ENCODE measurements at regions not wholly inside any gene's neighbourhood (a gene's known extent, or its start where the extent isn't known, plus 50 kb on each side); places are given as distances from the start of the nearest gene placed in this dataset.
"Not testable (repeated sequence)": the region's sequence is repeated elsewhere in the genome, so short reads cannot be mapped to it uniquely, and the experiment has no call there.

DNA sequence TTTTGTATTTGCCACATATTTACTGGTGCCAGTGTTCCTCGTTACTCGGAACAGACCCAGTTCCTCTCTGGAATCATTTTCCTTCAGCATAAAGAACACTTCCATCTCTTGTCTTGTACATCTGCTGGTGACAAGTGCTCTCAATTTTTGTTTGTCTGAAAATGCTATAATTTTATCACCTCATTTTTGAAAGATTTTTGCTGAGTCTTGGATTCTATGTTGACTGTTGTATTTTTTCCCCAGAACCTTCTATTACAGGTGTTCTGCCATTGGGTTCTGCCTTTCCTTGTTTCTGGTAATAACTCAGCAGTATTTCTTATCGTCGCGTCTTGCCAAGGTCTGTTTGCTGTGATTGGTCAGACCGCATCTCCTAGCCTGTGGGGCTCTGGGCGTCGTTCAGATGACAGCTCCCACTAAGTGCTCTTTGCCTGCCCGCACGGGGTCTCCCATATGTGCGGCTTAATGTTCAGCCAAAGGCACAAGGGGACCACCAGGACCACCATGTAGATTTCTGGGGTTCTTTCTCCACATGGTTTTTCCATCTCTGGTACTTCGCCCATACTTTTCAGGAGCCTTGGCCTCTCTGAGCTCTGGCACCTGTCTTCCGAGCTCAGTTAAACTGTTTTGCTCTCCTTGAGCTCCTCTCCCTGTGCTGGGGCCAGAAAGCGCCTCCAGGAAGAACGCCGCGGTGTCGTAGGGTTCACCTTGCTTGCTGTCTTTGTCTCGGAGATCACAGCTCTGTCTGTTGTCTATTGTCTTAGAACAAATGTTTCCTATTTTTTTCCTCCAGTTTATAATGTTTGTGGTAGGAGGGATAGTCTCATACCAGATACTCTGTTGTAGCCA lies 80.0 kb downstream of the METRNL start:
- DNase-seq (ENCODE audit: low read depth), result no peak

DNA sequence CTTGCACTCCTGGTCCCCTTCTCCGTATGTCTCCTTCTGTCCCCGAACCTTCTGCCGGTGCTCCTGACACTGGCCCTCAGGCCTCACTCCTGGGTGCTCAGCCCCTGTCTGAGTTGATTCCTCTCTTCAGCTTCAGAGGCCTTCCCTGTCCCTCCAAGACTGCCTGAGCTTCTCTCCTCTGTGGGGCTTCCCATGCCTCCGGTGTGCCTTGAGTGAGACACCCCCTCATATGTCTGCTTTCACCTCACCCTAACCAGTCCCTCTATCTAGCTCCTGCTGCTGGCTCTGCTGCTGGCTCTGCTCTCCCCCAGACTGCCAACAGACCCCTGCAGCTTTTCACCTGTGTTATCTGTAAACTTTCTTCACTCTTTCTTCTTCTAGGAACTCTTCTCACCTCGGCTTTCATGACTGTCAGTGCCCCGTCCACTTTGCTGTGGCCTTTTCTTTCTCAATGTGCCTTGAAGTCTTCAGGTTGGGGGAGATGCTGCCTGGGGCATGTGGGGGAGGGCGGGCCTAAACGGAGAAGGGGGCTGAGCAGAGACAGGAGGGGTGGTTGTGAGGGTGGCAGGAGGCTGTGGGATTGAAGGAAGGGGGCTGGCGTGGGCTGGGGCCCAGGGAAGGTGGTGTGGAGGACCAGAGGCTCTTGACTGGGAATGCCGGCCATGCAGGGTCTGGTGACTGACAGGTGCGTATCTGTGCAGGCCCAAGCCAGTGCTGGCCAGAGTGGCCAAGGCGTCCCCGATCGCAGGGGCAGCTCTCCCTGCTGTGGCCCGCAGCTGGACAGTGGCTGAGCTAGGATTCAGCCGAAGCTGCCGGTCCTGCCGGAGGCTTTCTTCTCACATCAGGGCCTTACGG lies 81.3 kb downstream of the METRNL start:
- no peak for DNase-seq (ENCODE audit: low read depth)

DNA sequence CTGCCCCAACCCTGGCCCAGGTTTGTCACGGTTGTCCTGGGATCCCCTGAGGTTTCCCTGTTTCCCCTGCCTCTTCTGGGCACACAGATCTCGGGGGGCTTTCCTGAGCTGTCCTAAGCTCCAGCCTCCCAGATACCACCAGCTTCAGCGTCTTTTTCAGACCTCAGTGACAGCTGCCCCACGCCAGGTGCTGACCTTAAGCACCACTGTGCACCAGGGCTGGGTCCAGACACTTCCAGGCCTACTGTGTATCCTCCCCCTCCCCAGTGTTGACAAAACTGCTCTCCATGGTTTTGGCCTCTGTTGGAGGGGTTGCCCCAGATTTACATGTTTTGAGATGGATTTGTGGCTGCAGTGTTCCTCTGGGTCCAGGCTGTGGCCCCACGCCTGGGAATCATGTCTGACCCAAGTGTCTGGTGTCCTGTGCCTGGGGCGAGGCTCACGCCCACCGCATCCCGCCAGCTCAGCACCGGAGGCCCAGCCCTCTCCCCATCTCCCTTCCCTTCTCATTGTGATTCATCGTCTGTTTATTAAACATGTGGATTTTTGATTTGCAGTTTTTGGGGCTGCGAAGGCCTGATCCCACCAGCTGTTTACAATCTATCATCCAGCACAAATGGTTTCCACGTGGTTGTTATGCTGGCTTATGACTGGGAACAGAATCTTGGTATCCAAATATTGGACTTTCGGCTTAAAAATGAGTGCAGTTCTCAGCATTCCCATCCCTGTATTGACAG lies 82.1 kb downstream of the METRNL start:
- peak; percentile 70 for DNase-seq (ENCODE audit: low read depth)

DNA sequence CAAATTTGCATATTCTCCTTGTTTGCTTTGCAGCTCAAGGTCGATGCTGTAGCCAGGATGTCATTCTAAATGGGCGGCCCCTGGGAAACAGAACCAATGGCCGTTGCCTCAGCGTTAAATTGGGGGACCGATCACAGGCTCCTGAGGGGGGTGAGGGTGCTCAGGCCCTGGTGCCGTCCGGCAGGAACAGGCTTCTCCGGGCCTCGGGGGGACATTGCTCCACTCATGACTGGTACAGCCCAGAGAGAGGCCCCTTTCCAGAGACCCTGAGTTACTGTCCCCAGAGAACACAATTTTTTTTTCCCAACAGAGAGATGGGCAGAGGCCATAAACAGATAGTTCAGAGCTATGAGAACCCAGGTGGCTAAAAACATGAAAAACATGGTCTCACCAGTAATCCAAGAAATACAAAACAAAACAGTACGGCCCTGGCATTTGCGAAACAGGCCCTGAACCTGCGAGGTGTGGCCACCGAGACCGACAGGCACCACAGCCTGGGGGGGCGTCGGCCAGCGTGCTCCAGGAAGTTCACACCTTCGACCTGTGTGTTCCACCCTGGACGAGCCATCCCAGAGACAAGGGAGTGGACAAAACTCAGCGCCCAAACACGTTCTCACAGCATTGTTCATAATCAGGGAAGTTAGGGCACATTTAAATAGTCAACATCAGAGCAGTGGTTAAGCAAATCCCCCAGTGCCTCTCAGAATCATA lies 82.8 kb downstream of the METRNL start:
- DNase-seq (ENCODE audit: low read depth), result no peak

DNA sequence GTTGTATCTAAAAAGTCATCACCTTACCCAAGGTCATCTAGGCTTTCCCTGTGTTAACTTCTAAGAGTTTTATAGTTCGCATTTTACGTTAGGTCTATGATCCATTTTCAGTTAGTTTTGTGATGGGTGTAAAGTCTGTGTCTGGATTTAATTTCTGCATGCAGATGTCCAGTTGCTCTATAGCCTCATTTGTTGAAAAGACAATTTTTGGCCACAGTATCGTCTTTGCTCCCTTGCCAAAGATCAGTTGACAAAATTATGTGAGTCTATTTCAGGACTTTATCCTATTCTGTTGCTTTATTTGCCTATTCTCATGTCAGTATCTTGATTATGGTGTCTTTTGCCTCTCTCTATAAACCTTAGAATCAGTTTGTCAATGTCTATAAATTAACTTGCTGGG lies 85.1 kb downstream of the METRNL start:
- no peak for DNase-seq (ENCODE audit: low read depth)

DNA sequence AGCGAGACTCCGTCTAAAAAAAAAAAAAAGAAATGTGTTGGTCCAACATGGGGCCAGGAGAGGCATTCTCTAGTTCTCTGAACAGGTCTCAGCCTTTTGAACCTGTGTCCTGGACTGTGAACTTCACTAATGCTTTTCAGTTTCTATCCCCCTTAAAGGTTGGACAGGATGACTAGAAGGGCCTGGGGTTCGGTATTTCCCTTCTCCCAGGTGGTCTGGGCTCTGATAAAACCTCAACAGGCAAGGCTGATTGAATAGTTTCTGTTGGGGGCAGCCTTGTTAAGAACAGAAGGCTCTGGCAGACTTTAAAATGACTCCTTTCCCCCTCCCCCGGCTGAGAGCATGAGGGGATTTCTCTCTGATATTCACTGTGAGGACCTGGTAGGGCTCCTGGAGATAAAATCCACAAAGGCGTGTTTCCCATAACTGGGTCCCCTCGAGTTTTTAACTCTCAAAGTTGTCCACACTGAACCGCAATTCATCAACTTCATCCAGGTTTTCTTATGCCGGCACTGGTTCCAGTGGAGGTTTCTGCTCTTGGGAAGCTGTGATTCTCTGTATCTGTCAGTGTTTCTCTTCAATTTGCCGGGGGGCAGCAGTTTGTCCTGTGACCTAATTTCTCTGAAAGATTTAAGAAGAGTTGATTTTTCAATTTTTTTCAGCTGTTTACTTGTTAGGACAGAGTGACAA lies 91.3 kb downstream of the METRNL start:
- no peak for DNase-seq (ENCODE audit: low read depth)

DNA sequence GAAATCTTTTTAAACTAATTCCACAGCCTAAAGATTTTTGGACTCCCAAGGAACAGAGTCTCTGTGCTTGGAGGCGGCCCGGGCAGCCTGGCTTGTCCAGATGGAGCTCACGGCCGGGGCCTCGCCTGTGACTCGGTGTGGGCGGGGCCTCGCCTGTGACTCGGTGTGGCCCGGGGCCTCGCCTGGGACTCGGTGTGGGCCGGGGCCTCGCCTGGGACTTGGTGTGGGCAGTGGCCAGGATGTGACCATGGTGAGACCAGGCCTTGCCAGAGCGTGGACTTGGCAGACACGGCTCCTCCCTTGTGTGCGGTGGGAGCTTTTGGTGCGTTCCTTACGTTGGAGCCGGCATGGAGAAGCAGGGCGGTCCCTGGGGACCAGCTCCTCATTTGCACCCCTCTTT lies 92.3 kb downstream of the METRNL start:
- no peak for DNase-seq (ENCODE audit: low read depth)

DNA sequence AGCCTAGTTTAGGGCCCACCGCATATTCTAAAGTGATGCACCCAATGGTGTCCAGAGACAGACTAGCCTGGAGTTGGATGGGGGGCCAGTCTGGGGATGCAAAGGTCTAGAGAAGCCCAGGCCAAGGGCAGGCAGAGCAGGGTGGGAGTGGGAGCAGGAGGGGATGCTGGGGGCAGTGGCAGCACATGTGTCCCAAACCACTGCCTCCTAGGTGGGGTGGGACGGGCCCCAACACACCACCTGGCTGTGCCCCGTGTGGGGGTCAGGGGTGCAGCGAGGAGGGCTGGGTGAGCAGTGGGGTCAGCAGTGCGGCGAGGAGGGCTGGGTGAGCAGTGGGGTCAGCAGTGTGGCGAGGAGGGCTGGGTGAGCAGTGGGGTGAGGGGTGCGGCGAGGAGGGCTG lies 92.7 kb downstream of the METRNL start:
- not testable (repeated sequence) for DNase-seq (ENCODE audit: low read depth)

DNA sequence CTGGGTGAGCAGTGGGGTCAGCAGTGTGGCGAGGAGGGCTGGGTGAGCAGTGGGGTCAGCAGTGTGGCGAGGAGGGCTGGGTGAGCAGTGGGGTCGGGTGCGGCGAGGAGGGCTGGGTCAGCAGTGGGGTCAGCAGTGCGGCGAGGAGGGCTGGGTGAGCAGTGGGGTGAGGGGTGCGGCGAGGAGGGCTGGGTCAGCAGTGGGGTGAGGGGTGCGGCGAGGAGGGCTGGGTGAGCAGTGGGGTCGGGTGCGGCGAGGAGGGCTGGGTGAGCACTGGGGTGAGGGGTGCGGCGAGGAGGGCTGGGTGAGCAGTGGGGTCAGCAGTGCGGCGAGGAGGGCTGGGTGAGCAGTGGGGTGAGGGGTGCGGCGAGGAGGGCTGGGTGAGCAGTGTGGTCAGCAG lies 93.2 kb downstream of the METRNL start:
- DNase-seq (ENCODE audit: low read depth), result not testable (repeated sequence)

DNA sequence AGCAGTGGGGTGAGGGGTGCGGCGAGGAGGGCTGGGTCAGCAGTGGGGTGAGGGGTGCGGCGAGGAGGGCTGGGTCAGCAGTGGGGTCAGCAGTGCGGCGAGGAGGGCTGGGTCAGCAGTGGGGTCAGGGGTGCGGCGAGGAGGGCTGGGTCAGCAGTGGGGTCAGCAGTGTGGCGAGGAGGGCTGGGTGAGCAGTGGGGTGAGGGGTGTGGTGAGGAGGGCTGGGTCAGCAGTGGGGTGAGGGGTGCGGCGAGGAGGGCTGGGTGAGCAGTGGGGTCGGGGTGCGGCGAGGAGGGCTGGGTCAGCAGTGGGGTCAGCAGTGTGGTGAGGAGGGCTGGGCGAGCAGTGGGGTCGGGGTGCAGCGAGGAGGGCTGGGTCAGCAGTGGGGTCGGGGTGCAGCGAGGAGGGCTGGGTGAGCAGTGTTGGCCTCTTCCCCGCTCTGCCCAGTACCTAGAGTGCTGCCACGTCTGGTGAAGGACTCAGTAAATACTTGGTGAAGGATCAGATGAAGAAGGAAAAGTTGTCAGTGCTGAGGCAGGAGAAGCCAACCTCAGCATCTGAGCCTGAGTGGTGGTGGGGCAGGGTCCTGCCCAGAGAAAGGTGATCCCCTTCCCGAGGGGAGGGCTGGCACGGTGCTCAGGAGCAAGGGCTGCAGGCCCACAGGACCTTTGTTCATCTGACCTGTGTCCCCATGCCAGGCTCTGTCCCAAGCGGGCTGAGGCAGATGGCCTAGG lies 93.9 kb downstream of the METRNL start:
- not testable (repeated sequence) for DNase-seq (ENCODE audit: low read depth)

DNA sequence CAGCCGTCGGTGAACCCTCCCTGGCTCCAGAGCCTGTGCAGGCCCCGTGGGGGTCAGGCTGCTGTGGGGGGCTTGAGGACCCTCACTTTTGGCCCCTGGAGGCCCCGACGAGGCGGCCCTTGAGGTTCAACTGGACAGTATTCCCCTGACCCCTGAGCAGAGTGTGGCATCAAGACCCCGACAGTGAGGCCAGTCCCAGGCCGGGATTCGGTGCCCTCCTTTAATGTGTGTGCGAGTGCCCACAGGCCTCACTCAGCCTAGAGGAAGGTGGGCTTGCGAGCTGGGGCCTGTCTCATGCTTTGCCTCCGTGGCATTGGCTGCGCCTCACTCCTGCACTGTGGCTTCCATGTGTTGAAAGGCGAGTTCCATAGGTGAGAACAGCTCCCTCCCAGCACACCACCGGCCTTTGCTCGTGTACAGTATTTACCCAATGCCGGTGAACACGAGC lies 94.5 kb downstream of the METRNL start:
- no peak for DNase-seq (ENCODE audit: low read depth)

DNA sequence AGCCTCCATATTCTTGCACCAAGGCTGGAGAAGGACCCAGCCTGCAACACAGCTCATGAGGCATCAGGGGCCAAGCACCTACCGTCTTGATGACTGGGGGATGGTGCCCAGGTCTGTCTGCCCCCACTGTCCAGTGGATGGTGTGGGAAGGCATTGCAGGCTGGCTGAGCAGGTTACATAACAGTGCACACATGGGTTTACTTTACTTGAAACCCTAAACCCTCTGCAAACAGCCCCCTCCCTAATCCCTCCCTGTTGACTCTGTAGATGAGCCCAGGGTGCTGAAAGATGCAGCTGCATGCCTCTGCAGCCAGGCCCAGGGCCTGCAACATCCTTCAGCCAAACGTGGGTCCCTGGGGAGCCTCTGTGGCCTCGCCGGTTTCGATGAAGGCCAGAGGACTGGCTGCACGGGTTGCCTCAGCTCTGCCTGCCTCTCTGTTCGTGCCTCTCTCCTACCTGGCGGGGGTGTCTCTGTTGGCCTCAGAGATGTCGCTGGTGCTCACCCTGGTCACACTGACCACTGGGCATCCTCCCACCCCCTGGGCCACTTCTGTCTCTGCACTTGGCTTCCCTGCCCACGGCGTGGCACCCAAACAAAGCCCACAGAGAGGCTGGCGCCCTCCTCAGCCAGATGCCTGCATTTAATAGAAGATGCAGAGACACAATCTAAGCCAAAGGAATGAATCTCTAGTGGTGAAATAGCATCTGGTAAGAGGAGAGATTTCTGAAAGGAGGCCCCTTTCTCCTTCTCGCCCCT lies 95.1 kb downstream of the METRNL start:
- DNase-seq (ENCODE audit: low read depth), result peak; percentile 80

DNA sequence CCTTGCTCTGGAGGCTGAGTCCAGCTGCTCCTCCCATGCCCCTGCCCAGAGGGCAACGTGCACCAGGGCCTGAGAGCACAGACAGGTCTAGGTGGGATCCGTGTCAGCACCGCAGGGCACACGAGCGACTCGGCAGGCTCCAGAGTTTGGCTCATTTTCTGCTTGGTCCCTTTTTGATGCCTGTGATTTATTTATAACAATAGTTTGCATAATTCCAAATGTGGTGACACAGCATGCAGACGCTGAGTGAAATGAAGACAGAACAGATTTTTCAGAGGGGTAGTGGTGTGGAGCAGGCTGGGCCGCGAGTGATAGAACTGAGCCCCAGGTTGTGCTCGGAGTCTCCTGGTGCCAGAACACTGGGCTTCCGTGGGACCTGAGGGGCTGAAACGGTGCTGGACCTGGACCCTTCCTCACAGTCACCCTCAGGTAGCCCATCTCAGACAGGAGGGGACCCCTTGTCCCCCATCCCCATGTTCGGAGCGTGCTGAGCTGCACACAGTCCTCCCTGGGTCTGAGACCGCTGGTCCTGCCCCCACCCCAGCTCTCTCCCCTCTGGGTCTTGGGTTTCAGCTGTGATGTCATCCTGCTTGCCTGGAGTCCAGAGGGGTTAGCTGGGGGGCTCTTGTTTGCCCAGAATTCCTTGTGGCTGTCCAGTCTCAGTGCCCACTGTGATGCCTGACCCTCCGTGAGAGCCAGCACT lies 95.9 kb downstream of the METRNL start:
- no peak for DNase-seq (ENCODE audit: low read depth)

DNA sequence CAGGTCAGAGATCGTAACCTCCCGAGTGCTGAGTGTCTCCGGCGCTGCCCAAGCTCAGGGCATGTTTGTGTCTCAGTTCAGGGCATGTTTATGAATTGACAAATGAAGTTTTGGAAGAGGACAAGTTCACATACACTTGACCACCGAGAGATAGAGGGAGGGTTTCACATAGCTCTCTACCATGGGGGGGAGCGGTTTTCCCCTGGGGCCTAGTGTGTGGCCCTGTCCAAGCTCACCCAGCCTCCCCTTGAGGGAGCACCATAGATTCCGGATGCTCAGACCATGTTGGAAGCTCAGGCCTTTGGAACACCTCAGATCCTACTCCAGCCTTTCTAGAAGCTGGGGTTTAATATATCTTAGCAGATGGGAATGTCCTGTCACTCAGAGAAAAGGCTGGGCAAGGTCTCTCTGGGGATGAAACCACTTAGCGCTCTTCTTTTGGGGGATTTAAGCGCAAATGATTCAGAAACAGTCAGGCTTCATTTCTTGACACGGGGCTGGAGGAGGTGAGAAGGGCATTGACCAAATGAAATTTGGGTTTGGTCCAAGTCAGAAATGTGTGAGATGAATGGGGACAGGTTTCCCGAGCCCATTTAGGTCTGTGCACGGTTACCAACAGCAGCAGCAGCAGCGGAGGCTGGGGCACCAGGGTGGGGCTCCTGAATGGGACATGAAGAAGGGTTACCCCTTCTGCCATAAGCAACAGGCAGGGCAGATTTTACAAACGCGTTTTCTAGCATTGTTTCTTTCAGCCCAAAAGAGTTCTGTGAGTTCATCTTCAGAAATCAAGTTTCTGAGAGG lies 96.6 kb downstream of the METRNL start:
- DNase-seq (ENCODE audit: low read depth), result no peak

DNA sequence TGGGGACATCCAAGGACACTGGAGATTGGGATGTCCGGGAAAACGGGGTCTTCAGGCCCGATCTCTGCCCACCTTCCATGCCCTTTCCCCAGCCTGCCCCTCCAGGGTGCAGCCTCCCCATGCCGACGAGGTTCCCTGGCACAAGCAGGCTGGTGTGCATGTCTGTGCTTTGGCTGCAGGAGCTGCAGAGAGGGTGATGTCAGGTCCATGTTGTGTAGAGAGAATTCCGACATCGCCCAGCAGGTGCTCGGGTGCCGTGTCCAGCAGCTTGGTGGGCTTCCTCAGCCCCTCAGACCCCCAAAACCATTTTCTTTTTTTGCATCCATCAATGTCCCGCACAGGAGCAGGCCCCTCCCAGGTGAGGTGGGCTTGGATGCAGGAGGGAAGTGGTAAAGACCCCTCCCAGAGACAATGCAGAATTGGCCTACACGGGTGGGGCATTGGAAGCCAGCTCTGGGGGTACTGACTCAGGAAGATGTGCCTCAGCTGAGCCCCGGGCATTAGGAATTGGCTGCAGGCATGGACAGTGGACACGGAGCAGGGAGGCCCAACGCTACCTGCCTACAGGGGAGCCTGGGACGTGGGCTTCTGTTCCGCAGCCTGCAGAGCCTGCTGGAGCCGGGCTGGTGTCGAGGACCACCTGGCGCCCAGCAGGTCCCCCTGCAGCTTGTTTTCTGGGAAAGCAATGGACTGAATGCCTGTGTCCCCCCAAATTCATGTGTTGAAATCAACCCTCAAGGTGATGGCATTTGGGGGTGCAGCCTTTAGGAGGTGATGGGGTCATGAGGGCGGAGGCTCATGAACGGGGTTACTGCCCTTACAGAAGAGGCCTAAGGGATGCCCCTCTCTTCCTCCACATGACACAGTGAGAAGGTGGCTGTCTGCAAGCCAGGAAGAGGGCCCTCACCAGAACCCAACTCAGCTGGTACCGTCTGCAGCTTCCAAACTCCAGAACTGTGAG lies 97.5 kb downstream of the METRNL start:
- DNase-seq (ENCODE audit: low read depth), result no peak

DNA sequence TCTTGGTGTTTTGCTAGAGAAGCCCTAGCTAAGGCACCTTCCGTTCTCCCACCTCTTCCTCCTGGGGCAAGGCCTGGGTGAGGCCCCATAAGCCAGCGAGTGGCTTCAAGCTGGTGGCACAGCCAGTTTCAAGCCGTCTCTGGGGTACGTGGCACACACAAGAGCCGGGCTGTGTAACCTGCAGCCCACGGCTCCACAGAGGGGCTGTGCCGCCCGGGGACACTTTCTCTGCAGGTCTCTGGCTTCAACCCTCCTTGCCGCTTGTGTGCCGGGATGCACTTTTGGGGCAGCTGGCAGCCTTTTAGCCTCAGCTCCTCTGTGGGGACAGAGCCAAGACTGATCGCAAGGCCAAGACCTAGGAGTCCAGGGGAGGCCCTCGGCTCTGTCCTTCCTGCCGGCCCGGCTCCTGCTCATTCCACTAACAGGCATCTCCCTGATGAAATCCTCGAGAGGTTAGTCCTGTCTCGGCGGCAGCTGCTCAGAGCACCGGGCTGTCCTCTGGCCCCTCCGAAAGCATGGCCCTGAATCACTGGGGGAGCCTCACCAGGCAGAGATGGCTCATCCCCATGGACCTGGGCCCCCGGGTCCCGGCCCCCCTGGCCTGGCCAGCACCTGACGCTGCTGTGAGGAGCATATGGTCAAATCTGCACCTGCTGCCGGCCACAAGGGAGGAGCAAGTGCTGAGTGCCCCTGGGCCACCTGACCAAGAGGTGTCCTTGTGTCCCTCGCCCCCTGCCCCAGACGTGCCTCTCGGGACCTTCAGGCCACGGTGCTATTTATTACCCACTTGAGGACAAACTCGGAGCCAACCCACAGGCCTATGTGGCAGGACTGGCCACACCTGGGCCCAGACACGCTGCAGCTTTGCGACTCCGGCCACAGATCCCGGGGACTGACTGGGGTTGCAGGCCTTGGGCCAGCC lies 98.5 kb downstream of the METRNL start:
- DNase-seq (ENCODE audit: low read depth), result no peak
